ENCODE measurements at regions not wholly inside any gene's neighbourhood (a gene's known extent, or its start where the extent isn't known, plus 50 kb on each side); places are given as distances from the start of the nearest gene placed in this dataset.

DNA sequence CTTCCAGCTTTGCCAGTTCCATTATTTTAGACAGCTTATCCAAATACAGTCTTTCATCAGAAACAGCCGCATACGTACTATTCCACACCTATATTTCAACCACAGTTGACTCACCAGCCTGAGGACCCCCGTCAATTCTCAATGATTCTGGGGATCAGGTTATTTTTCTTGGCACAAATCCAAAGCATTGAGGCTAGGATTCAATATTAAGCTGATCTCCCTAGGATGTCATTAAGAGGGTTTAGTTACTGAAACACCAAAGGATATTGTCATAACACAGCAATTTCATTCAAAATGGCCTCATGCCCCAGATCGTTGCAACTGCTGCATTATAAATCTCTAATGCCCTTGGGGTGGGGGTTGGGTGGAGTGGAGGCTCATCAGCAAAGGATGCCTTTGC lies 214.6 kb downstream of the PTEN start (continued):
- TF ChIP-seq, protein P1, sequence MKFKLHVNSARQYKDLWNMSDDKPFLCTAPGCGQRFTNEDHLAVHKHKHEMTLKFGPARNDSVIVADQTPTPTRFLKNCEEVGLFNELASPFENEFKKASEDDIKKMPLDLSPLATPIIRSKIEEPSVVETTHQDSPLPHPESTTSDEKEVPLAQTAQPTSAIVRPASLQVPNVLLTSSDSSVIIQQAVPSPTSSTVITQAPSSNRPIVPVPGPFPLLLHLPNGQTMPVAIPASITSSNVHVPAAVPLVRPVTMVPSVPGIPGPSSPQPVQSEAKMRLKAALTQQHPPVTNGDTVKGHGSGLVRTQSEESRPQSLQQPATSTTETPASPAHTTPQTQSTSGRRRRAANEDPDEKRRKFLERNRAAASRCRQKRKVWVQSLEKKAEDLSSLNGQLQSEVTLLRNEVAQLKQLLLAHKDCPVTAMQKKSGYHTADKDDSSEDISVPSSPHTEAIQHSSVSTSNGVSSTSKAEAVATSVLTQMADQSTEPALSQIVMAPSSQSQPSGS (tag by site-specific recombination; IDR thresholded peaks at IDR 0.05; ENCODE audit: low read depth): no peak
- TF ChIP-seq, protein P2, sequence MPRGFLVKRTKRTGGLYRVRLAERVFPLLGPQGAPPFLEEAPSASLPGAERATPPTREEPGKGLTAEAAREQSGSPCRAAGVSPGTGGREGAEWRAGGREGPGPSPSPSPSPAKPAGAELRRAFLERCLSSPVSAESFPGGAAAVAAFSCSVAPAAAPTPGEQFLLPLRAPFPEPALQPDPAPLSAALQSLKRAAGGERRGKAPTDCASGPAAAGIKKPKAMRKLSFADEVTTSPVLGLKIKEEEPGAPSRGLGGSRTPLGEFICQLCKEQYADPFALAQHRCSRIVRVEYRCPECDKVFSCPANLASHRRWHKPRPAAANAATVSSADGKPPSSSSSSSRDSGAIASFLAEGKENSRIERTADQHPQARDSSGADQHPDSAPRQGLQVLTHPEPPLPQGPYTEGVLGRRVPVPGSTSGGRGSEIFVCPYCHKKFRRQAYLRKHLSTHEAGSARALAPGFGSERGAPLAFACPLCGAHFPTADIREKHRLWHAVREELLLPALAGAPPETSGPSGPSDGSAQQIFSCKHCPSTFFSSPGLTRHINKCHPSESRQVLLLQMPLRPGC (tag by site-specific recombination; IDR thresholded peaks at IDR 0.05): no peak
- TF ChIP-seq ZXDB (tag by site-specific recombination; IDR thresholded peaks at IDR 0.05): no peak
- TF ChIP-seq, protein P3, sequence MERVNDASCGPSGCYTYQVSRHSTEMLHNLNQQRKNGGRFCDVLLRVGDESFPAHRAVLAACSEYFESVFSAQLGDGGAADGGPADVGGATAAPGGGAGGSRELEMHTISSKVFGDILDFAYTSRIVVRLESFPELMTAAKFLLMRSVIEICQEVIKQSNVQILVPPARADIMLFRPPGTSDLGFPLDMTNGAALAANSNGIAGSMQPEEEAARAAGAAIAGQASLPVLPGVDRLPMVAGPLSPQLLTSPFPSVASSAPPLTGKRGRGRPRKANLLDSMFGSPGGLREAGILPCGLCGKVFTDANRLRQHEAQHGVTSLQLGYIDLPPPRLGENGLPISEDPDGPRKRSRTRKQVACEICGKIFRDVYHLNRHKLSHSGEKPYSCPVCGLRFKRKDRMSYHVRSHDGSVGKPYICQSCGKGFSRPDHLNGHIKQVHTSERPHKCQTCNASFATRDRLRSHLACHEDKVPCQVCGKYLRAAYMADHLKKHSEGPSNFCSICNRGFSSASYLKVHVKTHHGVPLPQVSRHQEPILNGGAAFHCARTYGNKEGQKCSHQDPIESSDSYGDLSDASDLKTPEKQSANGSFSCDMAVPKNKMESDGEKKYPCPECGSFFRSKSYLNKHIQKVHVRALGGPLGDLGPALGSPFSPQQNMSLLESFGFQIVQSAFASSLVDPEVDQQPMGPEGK (tag by site-specific recombination; IDR thresholded peaks at IDR 0.05): peak; percentile 35; the same call in 1 of the 2 replicates
- TF ChIP-seq ZBTB8A (tag by site-specific recombination; IDR thresholded peaks at IDR 0.05): 0 out of 2 replicates have a peak, but pooled peaks have one; percentile 14
- 0 out of 2 replicates have a peak, but pooled peaks have one; percentile 34 for TF ChIP-seq OSR2 (tag by site-specific recombination; IDR thresholded peaks at IDR 0.05)
- no peak for TF ChIP-seq ZNF239 (tag by site-specific recombination; IDR thresholded peaks at IDR 0.05)
- TF ChIP-seq ZIC2 (tag by site-specific recombination; IDR thresholded peaks at IDR 0.05): peak; percentile 56
- TF ChIP-seq KLF10 (tag by site-specific recombination; IDR thresholded peaks at IDR 0.05): peak; percentile 33; the same call in 1 of the 2 replicates
- TF ChIP-seq, protein P4, sequence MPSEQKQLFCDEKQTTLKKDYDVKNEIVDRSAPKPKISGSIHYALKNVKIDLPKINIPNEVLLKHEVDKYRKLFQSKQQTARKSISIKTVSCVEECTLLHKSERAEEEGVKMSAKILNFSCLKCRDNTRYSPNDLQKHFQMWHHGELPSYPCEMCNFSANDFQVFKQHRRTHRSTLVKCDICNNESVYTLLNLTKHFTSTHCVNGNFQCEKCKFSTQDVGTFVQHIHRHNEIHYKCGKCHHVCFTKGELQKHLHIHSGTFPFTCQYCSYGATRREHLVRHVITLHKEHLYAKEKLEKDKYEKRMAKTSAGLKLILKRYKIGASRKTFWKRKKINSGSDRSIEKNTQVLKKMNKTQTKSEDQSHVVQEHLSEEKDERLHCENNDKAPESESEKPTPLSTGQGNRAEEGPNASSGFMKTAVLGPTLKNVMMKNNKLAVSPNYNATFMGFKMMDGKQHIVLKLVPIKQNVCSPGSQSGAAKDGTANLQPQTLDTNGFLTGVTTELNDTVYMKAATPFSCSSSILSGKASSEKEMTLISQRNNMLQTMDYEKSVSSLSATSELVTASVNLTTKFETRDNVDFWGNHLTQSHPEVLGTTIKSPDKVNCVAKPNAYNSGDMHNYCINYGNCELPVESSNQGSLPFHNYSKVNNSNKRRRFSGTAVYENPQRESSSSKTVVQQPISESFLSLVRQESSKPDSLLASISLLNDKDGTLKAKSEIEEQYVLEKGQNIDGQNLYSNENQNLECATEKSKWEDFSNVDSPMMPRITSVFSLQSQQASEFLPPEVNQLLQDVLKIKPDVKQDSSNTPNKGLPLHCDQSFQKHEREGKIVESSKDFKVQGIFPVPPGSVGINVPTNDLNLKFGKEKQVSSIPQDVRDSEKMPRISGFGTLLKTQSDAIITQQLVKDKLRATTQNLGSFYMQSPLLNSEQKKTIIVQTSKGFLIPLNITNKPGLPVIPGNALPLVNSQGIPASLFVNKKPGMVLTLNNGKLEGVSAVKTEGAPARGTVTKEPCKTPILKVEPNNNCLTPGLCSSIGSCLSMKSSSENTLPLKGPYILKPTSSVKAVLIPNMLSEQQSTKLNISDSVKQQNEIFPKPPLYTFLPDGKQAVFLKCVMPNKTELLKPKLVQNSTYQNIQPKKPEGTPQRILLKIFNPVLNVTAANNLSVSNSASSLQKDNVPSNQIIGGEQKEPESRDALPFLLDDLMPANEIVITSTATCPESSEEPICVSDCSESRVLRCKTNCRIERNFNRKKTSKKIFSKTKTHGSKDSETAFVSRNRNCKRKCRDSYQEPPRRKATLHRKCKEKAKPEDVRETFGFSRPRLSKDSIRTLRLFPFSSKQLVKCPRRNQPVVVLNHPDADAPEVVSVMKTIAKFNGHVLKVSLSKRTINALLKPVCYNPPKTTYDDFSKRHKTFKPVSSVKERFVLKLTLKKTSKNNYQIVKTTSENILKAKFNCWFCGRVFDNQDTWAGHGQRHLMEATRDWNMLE (tag by site-specific recombination; conservative IDR thresholded peaks at IDR 0.05; ENCODE audit: low read depth): 0 out of 2 replicates have a peak, but pooled peaks have one; percentile 18
- no peak for TF ChIP-seq ZFP37 (tag by site-specific recombination; IDR thresholded peaks at IDR 0.05)
- TF ChIP-seq ZNF561 (tag by site-specific recombination; IDR thresholded peaks at IDR 0.05; ENCODE audit: borderline replicate concordance): peak; percentile 71
- TF ChIP-seq ZNF549 (tag by site-specific recombination; IDR thresholded peaks at IDR 0.05): no peak
- no peak for TF ChIP-seq IKZF3 (tag by site-specific recombination; IDR thresholded peaks at IDR 0.05)
- TF ChIP-seq ZNF214 (tag by site-specific recombination; IDR thresholded peaks at IDR 0.05; ENCODE audit: borderline replicate concordance): no peak
- TF ChIP-seq, protein P5, sequence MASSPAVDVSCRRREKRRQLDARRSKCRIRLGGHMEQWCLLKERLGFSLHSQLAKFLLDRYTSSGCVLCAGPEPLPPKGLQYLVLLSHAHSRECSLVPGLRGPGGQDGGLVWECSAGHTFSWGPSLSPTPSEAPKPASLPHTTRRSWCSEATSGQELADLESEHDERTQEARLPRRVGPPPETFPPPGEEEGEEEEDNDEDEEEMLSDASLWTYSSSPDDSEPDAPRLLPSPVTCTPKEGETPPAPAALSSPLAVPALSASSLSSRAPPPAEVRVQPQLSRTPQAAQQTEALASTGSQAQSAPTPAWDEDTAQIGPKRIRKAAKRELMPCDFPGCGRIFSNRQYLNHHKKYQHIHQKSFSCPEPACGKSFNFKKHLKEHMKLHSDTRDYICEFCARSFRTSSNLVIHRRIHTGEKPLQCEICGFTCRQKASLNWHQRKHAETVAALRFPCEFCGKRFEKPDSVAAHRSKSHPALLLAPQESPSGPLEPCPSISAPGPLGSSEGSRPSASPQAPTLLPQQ (tag by site-specific recombination; IDR thresholded peaks at IDR 0.05): peak; percentile 39; the same call in 1 of the 2 replicates
- peak; percentile 26; the same call in 1 of the 2 replicates for TF ChIP-seq ZBTB20 (tag by site-specific recombination; IDR thresholded peaks at IDR 0.05)
- TF ChIP-seq FEZF1 (tag by site-specific recombination; IDR thresholded peaks at IDR 0.05): peak; percentile 53
- TF ChIP-seq ZFHX2 (tag by site-specific recombination; conservative IDR thresholded peaks at IDR 0.05): no peak
- TF ChIP-seq ZNF266 (tag by site-specific recombination; IDR thresholded peaks at IDR 0.05; ENCODE audit: low read depth): no peak
- TF ChIP-seq YY1 (tag by site-specific recombination; IDR thresholded peaks at IDR 0.05): peak; percentile 46; the same call in 1 of the 2 replicates
- no peak for TF ChIP-seq ZNF830 (tag by site-specific recombination; IDR thresholded peaks at IDR 0.05; ENCODE audit: low read depth)
- TF ChIP-seq ZNF623 (tag by site-specific recombination; IDR thresholded peaks at IDR 0.05): no peak
- TF ChIP-seq, protein P6, sequence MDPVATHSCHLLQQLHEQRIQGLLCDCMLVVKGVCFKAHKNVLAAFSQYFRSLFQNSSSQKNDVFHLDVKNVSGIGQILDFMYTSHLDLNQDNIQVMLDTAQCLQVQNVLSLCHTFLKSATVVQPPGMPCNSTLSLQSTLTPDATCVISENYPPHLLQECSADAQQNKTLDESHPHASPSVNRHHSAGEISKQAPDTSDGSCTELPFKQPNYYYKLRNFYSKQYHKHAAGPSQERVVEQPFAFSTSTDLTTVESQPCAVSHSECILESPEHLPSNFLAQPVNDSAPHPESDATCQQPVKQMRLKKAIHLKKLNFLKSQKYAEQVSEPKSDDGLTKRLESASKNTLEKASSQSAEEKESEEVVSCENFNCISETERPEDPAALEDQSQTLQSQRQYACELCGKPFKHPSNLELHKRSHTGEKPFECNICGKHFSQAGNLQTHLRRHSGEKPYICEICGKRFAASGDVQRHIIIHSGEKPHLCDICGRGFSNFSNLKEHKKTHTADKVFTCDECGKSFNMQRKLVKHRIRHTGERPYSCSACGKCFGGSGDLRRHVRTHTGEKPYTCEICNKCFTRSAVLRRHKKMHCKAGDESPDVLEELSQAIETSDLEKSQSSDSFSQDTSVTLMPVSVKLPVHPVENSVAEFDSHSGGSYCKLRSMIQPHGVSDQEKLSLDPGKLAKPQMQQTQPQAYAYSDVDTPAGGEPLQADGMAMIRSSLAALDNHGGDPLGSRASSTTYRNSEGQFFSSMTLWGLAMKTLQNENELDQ (tag by site-specific recombination; IDR thresholded peaks at IDR 0.05; ENCODE audit: low read depth): no peak
